GM12874 (cell line): ENCODE measurements at regions not wholly inside any gene's neighbourhood (a gene's known extent, or its start where the extent isn't known, plus 50 kb on each side); places are given as distances from the start of the nearest gene placed in this dataset.

Experiments
- TF ChIP-seq, protein P1 (sequence below): IDR thresholded peaks from 2 replicates; pipeline ENCODE4 v1.5.1; 2011; ENCODE audit warnings: low read depth, mild to moderate bottlenecking, control low read depth, low read length, moderate library complexity; ENCODE audit not compliant: insufficient read depth

DNA sequence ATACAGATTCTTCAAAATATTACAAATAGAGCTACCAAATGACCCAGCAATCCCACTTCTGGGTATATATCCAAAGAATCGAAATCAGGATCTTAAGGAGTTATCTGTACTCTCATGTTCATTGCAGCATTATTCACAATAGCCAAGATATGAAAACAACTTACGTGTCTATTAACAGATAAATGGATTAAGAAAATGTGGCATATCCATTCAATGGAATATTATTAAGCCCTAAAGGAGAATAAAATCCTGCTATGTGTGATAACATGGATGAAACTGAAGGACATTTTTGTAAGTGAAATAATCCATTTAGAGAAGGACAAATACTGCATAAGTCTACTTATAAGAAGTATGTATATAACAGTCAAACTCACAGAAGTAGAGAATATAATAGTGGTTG lies 450.6 kb downstream of the TMEM232 start:
- TF ChIP-seq, protein P1, sequence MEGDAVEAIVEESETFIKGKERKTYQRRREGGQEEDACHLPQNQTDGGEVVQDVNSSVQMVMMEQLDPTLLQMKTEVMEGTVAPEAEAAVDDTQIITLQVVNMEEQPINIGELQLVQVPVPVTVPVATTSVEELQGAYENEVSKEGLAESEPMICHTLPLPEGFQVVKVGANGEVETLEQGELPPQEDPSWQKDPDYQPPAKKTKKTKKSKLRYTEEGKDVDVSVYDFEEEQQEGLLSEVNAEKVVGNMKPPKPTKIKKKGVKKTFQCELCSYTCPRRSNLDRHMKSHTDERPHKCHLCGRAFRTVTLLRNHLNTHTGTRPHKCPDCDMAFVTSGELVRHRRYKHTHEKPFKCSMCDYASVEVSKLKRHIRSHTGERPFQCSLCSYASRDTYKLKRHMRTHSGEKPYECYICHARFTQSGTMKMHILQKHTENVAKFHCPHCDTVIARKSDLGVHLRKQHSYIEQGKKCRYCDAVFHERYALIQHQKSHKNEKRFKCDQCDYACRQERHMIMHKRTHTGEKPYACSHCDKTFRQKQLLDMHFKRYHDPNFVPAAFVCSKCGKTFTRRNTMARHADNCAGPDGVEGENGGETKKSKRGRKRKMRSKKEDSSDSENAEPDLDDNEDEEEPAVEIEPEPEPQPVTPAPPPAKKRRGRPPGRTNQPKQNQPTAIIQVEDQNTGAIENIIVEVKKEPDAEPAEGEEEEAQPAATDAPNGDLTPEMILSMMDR, result no peak

DNA sequence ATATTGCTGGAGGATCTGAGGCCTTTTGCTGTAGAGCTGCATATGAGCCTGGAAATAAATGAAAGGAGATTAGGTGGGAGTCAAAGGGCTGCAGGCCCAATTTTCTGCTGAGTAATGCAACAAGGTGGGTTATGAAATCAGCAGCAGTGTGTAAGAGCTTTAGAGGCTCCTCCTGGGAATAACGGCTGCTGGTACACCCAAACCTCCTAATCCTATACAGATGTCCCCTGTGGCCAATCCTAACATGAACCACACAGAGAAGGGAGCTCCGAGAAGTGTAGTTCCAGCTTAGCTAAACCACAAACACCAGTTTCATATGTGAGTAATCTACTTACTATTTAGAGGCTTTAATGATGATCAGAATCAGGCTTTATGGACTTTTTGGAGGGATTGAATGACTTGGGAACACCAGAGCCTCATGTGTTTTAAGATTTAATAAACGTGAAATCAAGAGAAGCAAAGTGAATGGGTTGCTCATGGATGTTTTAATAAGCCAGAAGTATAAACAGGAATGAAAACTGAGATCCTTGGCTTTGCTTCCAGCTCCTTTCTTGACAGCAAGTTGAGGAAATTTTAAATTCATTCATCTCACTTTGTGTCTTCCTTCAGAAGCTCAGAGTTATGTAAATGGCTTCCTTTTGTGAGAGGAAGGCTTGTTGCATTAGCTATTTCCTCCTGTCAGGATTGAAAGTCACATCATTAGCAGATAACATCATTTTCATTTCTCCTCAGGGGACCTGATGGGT lies 437.5 kb downstream of the TMEM232 start:
- TF ChIP-seq, protein P1, result no peak

DNA sequence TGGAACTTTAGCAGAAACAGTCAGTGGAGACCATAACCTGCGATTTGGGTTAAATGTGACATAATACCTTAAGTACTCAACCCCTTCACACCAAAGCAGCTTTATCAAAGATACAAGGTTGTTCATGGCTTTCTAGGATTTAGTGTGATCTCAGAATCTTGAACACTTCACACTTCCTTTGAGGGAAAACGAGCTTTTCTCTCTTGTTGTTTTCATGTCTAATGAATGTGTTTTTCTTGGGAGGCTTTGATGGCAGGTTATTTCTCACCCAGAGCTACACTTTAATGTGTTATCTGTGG lies 437.0 kb downstream of the TMEM232 start:
- TF ChIP-seq, protein P1, result no peak

DNA sequence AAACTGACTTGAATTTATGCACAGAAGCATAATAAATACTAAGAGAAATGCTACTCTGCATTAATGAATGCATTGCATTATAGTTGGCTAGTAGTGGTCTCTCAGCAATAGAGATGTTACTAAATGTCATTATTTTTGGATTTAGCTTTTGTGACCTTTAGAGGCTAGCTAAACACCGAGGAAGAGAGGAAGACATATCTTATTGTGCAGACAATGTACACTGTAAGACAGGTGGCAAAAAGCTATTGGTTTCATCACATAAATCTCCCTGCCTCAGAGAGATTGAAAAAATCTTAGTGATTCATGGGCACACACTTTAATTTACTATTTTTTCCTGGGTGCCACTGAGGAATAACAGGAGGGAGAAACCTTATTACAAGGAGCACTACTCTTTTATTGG lies 435.9 kb downstream of the TMEM232 start:
- TF ChIP-seq, protein P1, result no peak

DNA sequence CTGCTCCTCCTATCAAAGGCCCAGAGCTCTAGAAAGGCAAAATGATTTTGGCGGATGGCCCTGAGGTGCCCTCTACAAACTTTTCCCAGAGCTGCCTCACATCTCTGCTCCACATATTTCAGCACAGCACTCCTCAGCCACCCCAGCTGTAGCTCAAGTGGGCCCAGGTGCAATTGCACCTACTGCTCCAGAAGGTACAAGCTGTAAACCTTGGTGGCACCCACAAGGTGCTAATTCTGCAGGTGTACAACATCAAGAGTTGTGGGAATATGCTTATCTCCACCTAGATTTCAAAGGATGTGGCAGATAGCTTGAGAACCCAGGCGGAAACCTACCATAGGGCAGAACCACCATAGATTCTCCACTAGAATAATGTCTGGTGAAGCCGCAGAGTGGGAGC lies 432.2 kb downstream of the TMEM232 start:
- TF ChIP-seq, protein P1, result no peak

DNA sequence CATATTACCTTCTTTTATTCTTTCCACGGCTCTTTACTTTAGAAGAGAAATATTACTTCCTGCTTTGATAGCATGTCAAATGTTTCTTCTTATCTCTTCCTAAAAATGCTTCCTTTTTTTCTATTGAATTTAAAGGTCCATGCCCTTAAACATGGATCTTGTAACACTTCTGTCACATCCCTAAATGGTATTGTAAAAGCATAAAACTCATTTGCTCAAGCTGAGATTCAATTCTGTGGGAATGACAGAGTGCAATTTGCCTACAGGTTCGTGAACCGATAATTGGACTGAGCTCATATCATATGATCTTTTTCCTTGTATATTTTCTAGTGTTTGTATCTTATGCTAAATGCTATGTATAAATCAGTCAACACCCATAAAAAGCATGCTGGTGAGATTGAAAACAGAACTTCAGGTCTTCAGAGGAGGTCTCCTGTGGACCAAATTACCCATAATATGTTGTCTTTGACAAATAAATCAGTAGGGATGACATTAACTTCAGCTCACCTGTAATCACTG lies 429.3 kb downstream of the TMEM232 start:
- TF ChIP-seq, protein P1, result no peak

DNA sequence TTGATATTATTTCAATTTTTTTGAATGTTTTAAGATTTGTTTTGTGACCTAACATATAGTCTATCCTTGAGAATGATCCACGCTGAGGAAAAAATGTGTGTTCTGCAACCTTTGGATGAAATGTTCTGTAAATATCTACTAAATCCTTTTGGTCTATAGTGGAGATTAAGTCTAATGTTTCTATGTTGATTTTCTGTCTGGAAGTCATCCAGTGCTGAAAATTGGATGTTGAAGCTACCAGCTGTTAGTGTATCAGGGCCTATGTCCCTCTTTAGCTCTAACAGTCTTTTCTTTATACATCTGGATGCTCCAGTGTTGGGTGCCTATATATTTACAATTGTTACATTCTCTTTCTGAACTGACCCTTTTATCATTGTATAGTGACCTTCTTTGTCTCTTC lies 422.3 kb downstream of the TMEM232 start:
- TF ChIP-seq, protein P1, result no peak
